ENCODE measurements at regions not wholly inside any gene's neighbourhood (a gene's known extent, or its start where the extent isn't known, plus 50 kb on each side); places are given as distances from the start of the nearest gene placed in this dataset.
"Not testable (repeated sequence)": the region's sequence is repeated elsewhere in the genome, so short reads cannot be mapped to it uniquely, and the experiment has no call there.

GRCh38 chr5:154541553-154541952 lies 63.5 kb upstream of the HAND1 start:
- no peaks in the 10 kb centered on the region for H3K9me2 ChIP-seq (replicated peaks; ENCODE audit: low read length)
- no peak overlapping the region for H3K27ac ChIP-seq (ENCODE audit: low read length)
- no peak for TF ChIP-seq EZH2 (IDR thresholded peaks at IDR 0.05; ENCODE audit: low read length, unreplicated experiment)
- TF ChIP-seq CTCF (conservative IDR thresholded peaks at IDR 0.05; ENCODE audit: low read depth, low read length): peak; percentile 65
- H3K27me3 ChIP-seq (ENCODE audit: low read length): peaks cover 43% of the 10 kb centered on the region
- no peaks in the 10 kb centered on the region for H4K20me1 ChIP-seq (ENCODE audit: low read length)
- BruUV-seq (replicated peaks): no TSS peak
- peak; percentile 5 for DNase-seq
- no peak for ATAC-seq
- no peak overlapping the region for H3K4me3 ChIP-seq (ENCODE audit: low read length)
- no peak overlapping the region for H3K4me2 ChIP-seq (ENCODE audit: low read length)
- ChIA-PET CTCF (no interaction called here), POLR2A (ENCODE audit: unreplicated experiment) (no interaction called here)
- H2AFZ ChIP-seq (ENCODE audit: low read length): no peak overlapping the region
- H3K79me2 ChIP-seq (ENCODE audit: low read length): no peaks in the 10 kb centered on the region
- H3K9ac ChIP-seq (ENCODE audit: low read length): no peak overlapping the region
- intact Hi-C loops (cut with micrococcal nuclease): no loop called here
- no peaks in the 10 kb centered on the region for H3K36me3 ChIP-seq (ENCODE audit: low read depth, low read length)
- no peaks in the 10 kb centered on the region for H3F3A ChIP-seq (ENCODE audit: low read length, unreplicated experiment)
- H3K4me1 ChIP-seq (ENCODE audit: insufficient read depth, low read length): no peaks in the 10 kb centered on the region
- H3K9me3 ChIP-seq (ENCODE audit: low read length): no peaks in the 10 kb centered on the region

GRCh38 chr5:154540600-154540999 lies 62.6 kb upstream of the HAND1 start:
- Histone ChIP-seq H4K20me1 (ENCODE audit: low read length) (no peaks in the 10 kb centered on the region), H3K27me3 (ENCODE audit: low read length) (peaks cover 44% of the 10 kb centered on the region), H3K36me3 (ENCODE audit: low read depth, low read length) (no peaks in the 10 kb centered on the region), H3K4me2 (ENCODE audit: low read length) (no peak overlapping the region), H3K79me2 (ENCODE audit: low read length) (no peaks in the 10 kb centered on the region), H3K4me3 (ENCODE audit: low read length) (no peak overlapping the region), H3K9me2 (replicated peaks; ENCODE audit: low read length) (no peaks in the 10 kb centered on the region), H3K4me1 (ENCODE audit: insufficient read depth, low read length) (no peaks in the 10 kb centered on the region), H3K9ac (ENCODE audit: low read length) (no peak overlapping the region), H2AFZ (ENCODE audit: low read length) (no peak overlapping the region), H3K27ac (ENCODE audit: low read length) (no peak overlapping the region), H3F3A (ENCODE audit: low read length, unreplicated experiment) (no peaks in the 10 kb centered on the region), H3K9me3 (ENCODE audit: low read length) (no peaks in the 10 kb centered on the region)
- intact Hi-C loops (cut with micrococcal nuclease): no loop called here
- no TSS peak for BruUV-seq (replicated peaks)
- TF ChIP-seq CTCF (conservative IDR thresholded peaks at IDR 0.05; ENCODE audit: low read depth, low read length): no peak
- ATAC-seq (no peak), DNase-seq (no peak)
- ChIA-PET CTCF (no interaction called here), POLR2A (ENCODE audit: unreplicated experiment) (interaction anchor here (0.6 kb wide), 1 partner anchor 29 kb away, joined by 15 read pairs; no protein-coding TSS in a partner anchor)

GRCh38 chr5:154538492-154538891 lies 60.5 kb upstream of the HAND1 start:
- BruUV-seq (replicated peaks): no TSS peak
- Histone ChIP-seq H3K4me1 (ENCODE audit: insufficient read depth, low read length) (no peaks in the 10 kb centered on the region), H3K27me3 (ENCODE audit: low read length) (peaks cover 30% of the 10 kb centered on the region), H3K36me3 (ENCODE audit: low read depth, low read length) (no peaks in the 10 kb centered on the region), H3K4me3 (ENCODE audit: low read length) (no peak overlapping the region), H3K9ac (ENCODE audit: low read length) (no peak overlapping the region), H3K4me2 (ENCODE audit: low read length) (no peak overlapping the region), H3K9me2 (replicated peaks; ENCODE audit: low read length) (no peaks in the 10 kb centered on the region), H4K20me1 (ENCODE audit: low read length) (no peaks in the 10 kb centered on the region), H3K9me3 (ENCODE audit: low read length) (no peaks in the 10 kb centered on the region), H3K79me2 (ENCODE audit: low read length) (no peaks in the 10 kb centered on the region), H3F3A (ENCODE audit: low read length, unreplicated experiment) (no peaks in the 10 kb centered on the region), H2AFZ (ENCODE audit: low read length) (no peak overlapping the region), H3K27ac (ENCODE audit: low read length) (no peak overlapping the region)
- DNase-seq (no peak), ATAC-seq (no peak)
- ChIA-PET CTCF (no interaction called here), POLR2A (ENCODE audit: unreplicated experiment) (no interaction called here)
- TF ChIP-seq EZH2 (IDR thresholded peaks at IDR 0.05; ENCODE audit: low read length, unreplicated experiment) (no peak), EZH2phosphoT487 (IDR thresholded peaks at IDR 0.05; ENCODE audit: borderline replicate concordance, low read length) (no peak), CTCF (conservative IDR thresholded peaks at IDR 0.05; ENCODE audit: low read depth, low read length) (no peak)
- intact Hi-C loops (cut with micrococcal nuclease): no loop called here

GRCh38 chr5:154536439-154536838 lies 58.4 kb upstream of the HAND1 start:
- ATAC-seq; H3F3A ChIP-seq (ENCODE audit: low read length, unreplicated experiment); H3K4me1 ChIP-seq (ENCODE audit: insufficient read depth, low read length); H3K36me3 ChIP-seq (ENCODE audit: low read depth, low read length); POLR2A ChIA-PET (ENCODE audit: unreplicated experiment); H2AFZ ChIP-seq (ENCODE audit: low read length); H3K27ac ChIP-seq (ENCODE audit: low read length); CTCF ChIA-PET; BruUV-seq (replicated peaks); H3K9me2 ChIP-seq (replicated peaks; ENCODE audit: low read length); H3K79me2 ChIP-seq (ENCODE audit: low read length); H3K4me3 ChIP-seq (ENCODE audit: low read length); H4K20me1 ChIP-seq (ENCODE audit: low read length); H3K4me2 ChIP-seq (ENCODE audit: low read length); intact Hi-C loops (cut with micrococcal nuclease); DNase-seq; H3K9me3 ChIP-seq (ENCODE audit: low read length); H3K9ac ChIP-seq (ENCODE audit: low read length): not testable (repeated sequence)
- peaks cover 25% of the 10 kb centered on the region for H3K27me3 ChIP-seq (ENCODE audit: low read length)
